A549 (cell line): ENCODE measurements at regions not wholly inside any gene's neighbourhood (a gene's known extent, or its start where the extent isn't known, plus 50 kb on each side); places are given as distances from the start of the nearest gene placed in this dataset.

Source experiments
- ATAC-seq, 2 experiments: fragments of 200-7000 bp in 1 of 2; fragments of >200 bp in 1 of 2; cut with Nextera tagmentation in 1 of 2; cut with Tn5 transposase in 1 of 2; 3 replicates each; pipeline versions ENCODE4 v1.8.0 to v1.9.1; 2018 to 2020; ENCODE audit warnings: mild to moderate bottlenecking in 1 of 2, moderate library complexity in 1 of 2
- CTCF ChIA-PET: fragments of 300-600 bp; sonication (Branson Sonifier 250); formaldehyde crosslinking; extraction: SDS; loops from one replicate; lab custom pipeline; 2021; ENCODE audit warnings: antibody characterized with exemption, inconsistent platforms; lab: Yijun Ruan, JAX
- POLR2A ChIA-PET: fragments of 350-600 bp; formaldehyde crosslinking; extraction: SDS; loops from one replicate; lab custom pipeline; 2021; ENCODE audit warnings: antibody characterized with exemption, inconsistent platforms; lab: Yijun Ruan, JAX
- DNase-seq, 2 experiments: peaks; one replicate each; pipeline versions ENCODE4 v3.0.0 to v3.0.0-alpha.2; 2011 to 2016; ENCODE audit warnings: low read depth in 1 of 2, low spot score in 1 of 2
- FAIRE-seq: peaks from 2 replicates; lab custom pipeline; 2011; peaks lifted over from hg19 to GRCh38; lab: Jason Lieb, UNC
- H3K27ac ChIP-seq, 2 experiments: fragments of >200 bp; sonication (Bioruptor Twin); formaldehyde crosslinking; 3 replicates each; pipeline ENCODE4 v1.5.1; 2016 to 2017
- H3K4me1 ChIP-seq: fragments of >200 bp; sonication (Bioruptor Twin); formaldehyde crosslinking; 3 replicates; pipeline ENCODE4 v1.6.1; 2016
- H3K4me2 ChIP-seq: fragments of >200 bp; sonication (Bioruptor Twin); formaldehyde crosslinking; 3 replicates; pipeline ENCODE4 v1.6.1; 2016
- H3K4me3 ChIP-seq: fragments of >200 bp; sonication (Bioruptor Twin); formaldehyde crosslinking; 3 replicates; pipeline ENCODE4 v1.5.1; 2016
- H3K9me3 ChIP-seq: fragments of >200 bp; sonication (Bioruptor Twin); formaldehyde crosslinking; 3 replicates; pipeline ENCODE4 v1.6.1; 2016
- BHLHE40 ChIP-seq: IDR thresholded peaks from 2 replicates; pipeline ENCODE4 v1.6.1; 2012; ENCODE audit warnings: low read depth, low read length, inconsistent platforms
- CBX2 ChIP-seq: fragments of 200-600 bp; sonication (generic); IDR thresholded peaks from 2 replicates; pipeline ENCODE4 v1.6.1; 2016; ENCODE audit warnings: low read depth, mild to moderate bottlenecking, borderline replicate concordance
- CEBPB ChIP-seq, 2 experiments: fragments of >200 bp in 1 of 2; sonication (Bioruptor Twin) in 1 of 2; formaldehyde crosslinking in 1 of 2; IDR thresholded peaks; 2 replicates each; pipeline ENCODE4 v1.6.1; 2012 to 2016
- CHD2 ChIP-seq: fragments of 150-350 bp; IDR thresholded peaks from 2 replicates; pipeline ENCODE4 v1.6.1; 2014; ENCODE audit warnings: low read length; ENCODE audit not compliant: partially characterized antibody
- CHD4 ChIP-seq: fragments of 200-600 bp; sonication (generic); IDR thresholded peaks from 2 replicates; pipeline ENCODE4 v1.6.1; 2016; ENCODE audit warnings: antibody characterized with exemption, mild to moderate bottlenecking, borderline replicate concordance
- EHMT2 ChIP-seq: fragments of 200-600 bp; sonication (generic); IDR thresholded peaks from 2 replicates; pipeline ENCODE4 v1.6.1; 2016; ENCODE audit warnings: antibody characterized with exemption, low read depth, mild to moderate bottlenecking, moderate library complexity
- EP300 ChIP-seq, 2 experiments: fragments of >200 bp; sonication (Bioruptor Twin); formaldehyde crosslinking; IDR thresholded peaks; 2 replicates in 1 of 2; 3 replicates in 1 of 2; pipeline ENCODE4 v1.6.1; 2016 to 2017
- ESRRA ChIP-seq: fragments of 150-350 bp; IDR thresholded peaks from 2 replicates; pipeline ENCODE4 v1.6.1; 2014; ENCODE audit warnings: mild to moderate bottlenecking, low read length, borderline replicate concordance
- FOXS1 ChIP-seq: fragments of 250-450 bp; sonication (Bioruptor Pico); IDR thresholded peaks from 2 replicates; pipeline ENCODE4 v1.5.0; 2020; ENCODE audit warnings: mild to moderate bottlenecking, moderate library complexity
- GATA3 ChIP-seq: IDR thresholded peaks from 2 replicates; pipeline ENCODE4 v1.6.1; 2012; ENCODE audit warnings: borderline replicate concordance
- HEYL ChIP-seq: fragments of 250-450 bp; sonication (Bioruptor Pico); IDR thresholded peaks from 2 replicates; pipeline ENCODE4 v1.8.0; 2021; ENCODE audit warnings: mild to moderate bottlenecking, moderate library complexity
- HOXA7 ChIP-seq: fragments of 250-450 bp; sonication (Bioruptor Pico); IDR thresholded peaks from 2 replicates; pipeline ENCODE4 v1.5.0; 2020; ENCODE audit warnings: mild to moderate bottlenecking, moderate library complexity
- HOXB13 ChIP-seq: fragments of 250-450 bp; sonication (Bioruptor Pico); IDR thresholded peaks from 2 replicates; pipeline ENCODE4 v1.5.0; 2020; ENCODE audit warnings: low read depth, mild to moderate bottlenecking, moderate library complexity
- HOXB5 ChIP-seq: fragments of 250-450 bp; sonication (Bioruptor Pico); IDR thresholded peaks from 2 replicates; pipeline ENCODE4 v1.5.0; 2020; ENCODE audit warnings: mild to moderate bottlenecking, moderate library complexity
- JUNB ChIP-seq: fragments of >200 bp; sonication (Bioruptor Twin); formaldehyde crosslinking; IDR thresholded peaks from 2 replicates; pipeline ENCODE4 v1.6.1; 2016
- NPAS2 ChIP-seq: fragments of 250-450 bp; sonication (Bioruptor Pico); IDR thresholded peaks from 2 replicates; pipeline ENCODE4 v1.8.0; 2022; ENCODE audit warnings: mild to moderate bottlenecking, moderate library complexity, borderline replicate concordance
- NR3C1 ChIP-seq: fragments of >200 bp; sonication (Bioruptor Twin); formaldehyde crosslinking; IDR thresholded peaks from 3 replicates; pipeline ENCODE4 v1.6.1; 2017
- POLR2A ChIP-seq: IDR thresholded peaks from 2 replicates; pipeline ENCODE4 v1.6.1; 2012; ENCODE audit warnings: mild to moderate bottlenecking, low read length
- POLR2AphosphoS2 ChIP-seq: conservative IDR thresholded peaks from 2 replicates; pipeline ENCODE4 v1.6.1; 2012; ENCODE audit warnings: low read length, improper control_type of control experiment, inconsistent platforms
- RAD21 ChIP-seq, 2 experiments: fragments of >200 bp in 1 of 2; sonication (Bioruptor Twin) in 1 of 2; formaldehyde crosslinking in 1 of 2; IDR thresholded peaks in 1 of 2; conservative IDR thresholded peaks in 1 of 2; 2 replicates in 1 of 2; 3 replicates in 1 of 2; pipeline ENCODE4 v1.6.1; 2012 to 2018; ENCODE audit warnings: inconsistent platforms in 1 of 2
- RFX5 ChIP-seq: fragments of 450-650 bp; IDR thresholded peaks from 2 replicates; pipeline ENCODE4 v1.7.1; 2014; ENCODE audit warnings: antibody characterized with exemption, mild to moderate bottlenecking, moderate library complexity
- RNF2 ChIP-seq: fragments of 200-600 bp; sonication (generic); IDR thresholded peaks from 2 replicates; pipeline ENCODE4 v1.6.1; 2016; ENCODE audit warnings: low read depth, mild to moderate bottlenecking, antibody characterized with exemption, moderate library complexity, borderline replicate concordance
- ZFP36 ChIP-seq: fragments of 450-650 bp; IDR thresholded peaks from 2 replicates; pipeline ENCODE4 v1.6.1; 2014; ENCODE audit warnings: borderline replicate concordance; ENCODE audit not compliant: partially characterized antibody
- ZNF302 ChIP-seq: fragments of 250-450 bp; sonication (Bioruptor Pico); IDR thresholded peaks from 2 replicates; pipeline ENCODE4 v1.9.0; 2021; ENCODE audit warnings: inconsistent platforms, mild to moderate bottlenecking, moderate library complexity
- WGBS: methylation state at CpG from one replicate; pipeline ENCODE4 v1.1.6; 2017; ENCODE audit errors: missing lambda C conversion rate; 5-methylcytosine and 5-hydroxymethylcytosine counted together
- TF ChIP-seq, protein P1 (sequence below): IDR thresholded peaks from 2 replicates; pipeline ENCODE4 v1.6.1; 2012
- TF ChIP-seq, protein P2 (sequence below): fragments of 200-600 bp; sonication (generic); IDR thresholded peaks from 2 replicates; pipeline ENCODE4 v1.6.1; 2016; ENCODE audit warnings: antibody characterized with exemption, mild to moderate bottlenecking, moderate library complexity
- TF ChIP-seq, protein P3 (sequence below): fragments of 150-350 bp; IDR thresholded peaks from 2 replicates; pipeline ENCODE4 v1.6.1; 2014; ENCODE audit warnings: low read depth, mild to moderate bottlenecking, low read length
- TF ChIP-seq, protein P4 (sequence below): fragments of >200 bp; sonication (Bioruptor Twin); formaldehyde crosslinking; IDR thresholded peaks from 3 replicates; pipeline ENCODE4 v1.5.1; 2016

DNA sequence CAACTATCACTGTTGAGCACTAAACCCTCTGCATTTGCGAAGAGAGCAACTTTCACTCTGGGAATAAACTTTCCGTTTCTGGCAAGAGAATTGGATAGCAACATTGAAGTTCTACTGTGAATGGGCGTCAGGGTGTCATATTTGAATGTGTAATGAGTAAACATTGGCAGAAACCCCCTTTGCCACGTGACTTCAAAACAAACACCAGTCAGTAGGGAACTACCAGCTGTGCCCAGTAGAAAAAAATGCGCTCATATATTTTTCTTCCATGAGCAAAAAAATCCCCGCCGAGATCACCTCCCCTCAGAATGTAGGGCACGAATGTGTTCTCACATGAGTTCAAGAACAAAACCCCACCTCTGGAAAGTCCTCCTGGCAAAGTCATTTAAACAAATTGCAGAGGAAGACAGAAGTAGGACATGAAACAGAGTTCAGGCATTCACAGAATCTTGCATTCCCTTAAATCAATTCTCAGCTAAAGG lies 80.6 kb downstream of the BTG1 start (continued):
- TF ChIP-seq CHD4 (no peak), FOXS1 (no peak), ZFP36 (no peak), NR3C1 (no peak), RNF2 (no peak), RAD21 (conservative IDR thresholded peaks at IDR 0.05 in 1 of 2, IDR thresholded peaks at IDR 0.05 in 1 of 2) (peak; percentile 7 to 22; a peak in 2 of 5 replicates), EP300 (IDR thresholded peaks at IDR 0.05) (peak in 1 of 2 experiments; percentile 49; a peak in 2 of 5 replicates)
- TF ChIP-seq, protein P1, sequence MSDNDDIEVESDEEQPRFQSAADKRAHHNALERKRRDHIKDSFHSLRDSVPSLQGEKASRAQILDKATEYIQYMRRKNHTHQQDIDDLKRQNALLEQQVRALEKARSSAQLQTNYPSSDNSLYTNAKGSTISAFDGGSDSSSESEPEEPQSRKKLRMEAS, result peak; percentile 72; the same call in 1 of the 2 replicates

- no peak for TF ChIP-seq CHD2
- TF ChIP-seq, protein P2, sequence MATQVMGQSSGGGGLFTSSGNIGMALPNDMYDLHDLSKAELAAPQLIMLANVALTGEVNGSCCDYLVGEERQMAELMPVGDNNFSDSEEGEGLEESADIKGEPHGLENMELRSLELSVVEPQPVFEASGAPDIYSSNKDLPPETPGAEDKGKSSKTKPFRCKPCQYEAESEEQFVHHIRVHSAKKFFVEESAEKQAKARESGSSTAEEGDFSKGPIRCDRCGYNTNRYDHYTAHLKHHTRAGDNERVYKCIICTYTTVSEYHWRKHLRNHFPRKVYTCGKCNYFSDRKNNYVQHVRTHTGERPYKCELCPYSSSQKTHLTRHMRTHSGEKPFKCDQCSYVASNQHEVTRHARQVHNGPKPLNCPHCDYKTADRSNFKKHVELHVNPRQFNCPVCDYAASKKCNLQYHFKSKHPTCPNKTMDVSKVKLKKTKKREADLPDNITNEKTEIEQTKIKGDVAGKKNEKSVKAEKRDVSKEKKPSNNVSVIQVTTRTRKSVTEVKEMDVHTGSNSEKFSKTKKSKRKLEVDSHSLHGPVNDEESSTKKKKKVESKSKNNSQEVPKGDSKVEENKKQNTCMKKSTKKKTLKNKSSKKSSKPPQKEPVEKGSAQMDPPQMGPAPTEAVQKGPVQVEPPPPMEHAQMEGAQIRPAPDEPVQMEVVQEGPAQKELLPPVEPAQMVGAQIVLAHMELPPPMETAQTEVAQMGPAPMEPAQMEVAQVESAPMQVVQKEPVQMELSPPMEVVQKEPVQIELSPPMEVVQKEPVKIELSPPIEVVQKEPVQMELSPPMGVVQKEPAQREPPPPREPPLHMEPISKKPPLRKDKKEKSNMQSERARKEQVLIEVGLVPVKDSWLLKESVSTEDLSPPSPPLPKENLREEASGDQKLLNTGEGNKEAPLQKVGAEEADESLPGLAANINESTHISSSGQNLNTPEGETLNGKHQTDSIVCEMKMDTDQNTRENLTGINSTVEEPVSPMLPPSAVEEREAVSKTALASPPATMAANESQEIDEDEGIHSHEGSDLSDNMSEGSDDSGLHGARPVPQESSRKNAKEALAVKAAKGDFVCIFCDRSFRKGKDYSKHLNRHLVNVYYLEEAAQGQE, result 0 out of 2 replicates have a peak, but pooled peaks have one; percentile 28
- ChIA-PET CTCF (interaction anchor here (2.0 kb wide), 1 partner anchor 682 kb away, joined by 6 read pairs; no protein-coding TSS in a partner anchor), POLR2A (interaction anchor here (1.3 to 1.5 kb wide), 2 partner anchors 79 to 81 kb away, joined by 3 to 4 read pairs; partner anchors contain the start of gene BTG1)
- Histone ChIP-seq H3K9me3 (no peaks in the 10 kb centered on the region), H3K27ac (peak overlapping the region; percentile 73 to 82), H3K4me2 (peak overlapping the region; percentile 77), H3K4me3 (peak overlapping the region; percentile 20; the same call in 1 of the 3 replicates), H3K4me1 (peaks cover 61% of the 10 kb centered on the region)
- ATAC-seq (peak; percentile 8 to 35; a peak in 2 of 6 replicates), DNase-seq (peak in 1 of 2 experiments; percentile 49), FAIRE-seq (peak; percentile 61)
- WGBS, result 37% methylated on average over 1 of the region's 1 CpG
Measured at GRCh38 chr12:92064422-92064821, 81.2 kb downstream of the BTG1 start.

DNA sequence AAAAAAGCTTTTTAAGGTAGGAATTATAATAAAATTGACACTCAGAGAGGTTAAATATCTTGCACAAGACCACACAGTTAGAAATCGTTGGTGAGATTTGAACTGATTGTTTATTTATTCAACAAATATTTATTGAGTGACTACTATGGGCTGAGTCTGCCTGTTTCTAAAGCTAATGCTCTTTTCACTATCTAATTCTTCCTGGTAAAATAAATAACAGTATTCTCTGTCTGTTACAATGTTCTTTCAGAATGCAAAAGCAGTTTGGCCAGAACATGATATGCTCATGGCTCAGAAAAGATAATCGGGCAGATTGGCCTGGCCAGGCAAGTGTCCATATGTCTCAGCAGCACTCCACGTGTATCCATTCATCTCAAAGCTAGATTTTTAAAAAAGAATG lies 82.0 kb downstream of the BTG1 start:
- H3K4me2 ChIP-seq, result peak overlapping the region; percentile 77
- ChIA-PET POLR2A (interaction anchor here (0.6 to 1.5 kb wide), 2 partner anchors 82 to 406 kb away, joined by 3 to 4 read pairs; partner anchors contain the start of gene BTG1), CTCF (interaction anchor here (1.4 to 2.0 kb wide), 2 partner anchors 22 to 681 kb away, joined by 3 to 6 read pairs; no protein-coding TSS in a partner anchor)
- peaks cover 53% of the 10 kb centered on the region for H3K4me1 ChIP-seq
- DNase-seq (peak in 1 of 2 experiments; percentile 42), FAIRE-seq (peak; percentile 18), ATAC-seq (peak; percentile 27 to 69; a peak in 3 of 6 replicates)
- no peak overlapping the region for H3K4me3 ChIP-seq
- peak overlapping the region; percentile 73 to 82 for H3K27ac ChIP-seq
- 6% methylated on average over 3 of the region's 3 CpGs for WGBS
- no peaks in the 10 kb centered on the region for H3K9me3 ChIP-seq
- no peak for TF ChIP-seq HOXB13 (CRISPR knock-in tag)
- TF ChIP-seq HEYL (CRISPR knock-in tag), result no peak
- TF ChIP-seq, protein P3, sequence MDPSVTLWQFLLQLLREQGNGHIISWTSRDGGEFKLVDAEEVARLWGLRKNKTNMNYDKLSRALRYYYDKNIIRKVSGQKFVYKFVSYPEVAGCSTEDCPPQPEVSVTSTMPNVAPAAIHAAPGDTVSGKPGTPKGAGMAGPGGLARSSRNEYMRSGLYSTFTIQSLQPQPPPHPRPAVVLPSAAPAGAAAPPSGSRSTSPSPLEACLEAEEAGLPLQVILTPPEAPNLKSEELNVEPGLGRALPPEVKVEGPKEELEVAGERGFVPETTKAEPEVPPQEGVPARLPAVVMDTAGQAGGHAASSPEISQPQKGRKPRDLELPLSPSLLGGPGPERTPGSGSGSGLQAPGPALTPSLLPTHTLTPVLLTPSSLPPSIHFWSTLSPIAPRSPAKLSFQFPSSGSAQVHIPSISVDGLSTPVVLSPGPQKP, result no peak
- no peak for TF ChIP-seq RFX5
- peak; percentile 78 to 83 for TF ChIP-seq CEBPB (IDR thresholded peaks at IDR 0.05)
- no peak for TF ChIP-seq BHLHE40
- TF ChIP-seq POLR2A, result no peak
- TF ChIP-seq, protein P4, sequence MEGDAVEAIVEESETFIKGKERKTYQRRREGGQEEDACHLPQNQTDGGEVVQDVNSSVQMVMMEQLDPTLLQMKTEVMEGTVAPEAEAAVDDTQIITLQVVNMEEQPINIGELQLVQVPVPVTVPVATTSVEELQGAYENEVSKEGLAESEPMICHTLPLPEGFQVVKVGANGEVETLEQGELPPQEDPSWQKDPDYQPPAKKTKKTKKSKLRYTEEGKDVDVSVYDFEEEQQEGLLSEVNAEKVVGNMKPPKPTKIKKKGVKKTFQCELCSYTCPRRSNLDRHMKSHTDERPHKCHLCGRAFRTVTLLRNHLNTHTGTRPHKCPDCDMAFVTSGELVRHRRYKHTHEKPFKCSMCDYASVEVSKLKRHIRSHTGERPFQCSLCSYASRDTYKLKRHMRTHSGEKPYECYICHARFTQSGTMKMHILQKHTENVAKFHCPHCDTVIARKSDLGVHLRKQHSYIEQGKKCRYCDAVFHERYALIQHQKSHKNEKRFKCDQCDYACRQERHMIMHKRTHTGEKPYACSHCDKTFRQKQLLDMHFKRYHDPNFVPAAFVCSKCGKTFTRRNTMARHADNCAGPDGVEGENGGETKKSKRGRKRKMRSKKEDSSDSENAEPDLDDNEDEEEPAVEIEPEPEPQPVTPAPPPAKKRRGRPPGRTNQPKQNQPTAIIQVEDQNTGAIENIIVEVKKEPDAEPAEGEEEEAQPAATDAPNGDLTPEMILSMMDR, result no peak
- no peak for TF ChIP-seq POLR2AphosphoS2
- no peak for TF ChIP-seq HOXB5 (CRISPR knock-in tag)
- TF ChIP-seq RAD21 (conservative IDR thresholded peaks at IDR 0.05 in 1 of 2, IDR thresholded peaks at IDR 0.05 in 1 of 2), result no peak; a peak in 1 of 5 replicates
- peak; percentile 62; the same call in 1 of the 2 replicates for TF ChIP-seq GATA3
- no peak for TF ChIP-seq ZNF302
- no peak for TF ChIP-seq HOXA7 (CRISPR knock-in tag)
- TF ChIP-seq, protein P1, result 0 out of 2 replicates have a peak, but pooled peaks have one; percentile 23
- 0 out of 2 replicates have a peak, but pooled peaks have one; percentile 19 for TF ChIP-seq FOXS1
- no peak for TF ChIP-seq NPAS2 (CRISPR knock-in tag)
- TF ChIP-seq NR3C1, result no peak
- TF ChIP-seq EP300 (IDR thresholded peaks at IDR 0.05), result peak in 1 of 2 experiments; percentile 71; a peak in 1 of 5 replicates
- TF ChIP-seq EHMT2, result no peak
- TF ChIP-seq CBX2, result no peak
- peak; percentile 67 for TF ChIP-seq JUNB
- no peak for TF ChIP-seq ESRRA
